HPDE6-E6E7 (cell line): ENCODE measurements at regions not wholly inside any gene's neighbourhood (a gene's known extent, or its start where the extent isn't known, plus 50 kb on each side); places are given as distances from the start of the nearest gene placed in this dataset.

Source experiments
- DNase-seq: peaks from one replicate; pipeline ENCODE4 v3.0.0; 2011; ENCODE audit warnings: missing footprints; ENCODE audit errors: extremely low spot score

DNA sequence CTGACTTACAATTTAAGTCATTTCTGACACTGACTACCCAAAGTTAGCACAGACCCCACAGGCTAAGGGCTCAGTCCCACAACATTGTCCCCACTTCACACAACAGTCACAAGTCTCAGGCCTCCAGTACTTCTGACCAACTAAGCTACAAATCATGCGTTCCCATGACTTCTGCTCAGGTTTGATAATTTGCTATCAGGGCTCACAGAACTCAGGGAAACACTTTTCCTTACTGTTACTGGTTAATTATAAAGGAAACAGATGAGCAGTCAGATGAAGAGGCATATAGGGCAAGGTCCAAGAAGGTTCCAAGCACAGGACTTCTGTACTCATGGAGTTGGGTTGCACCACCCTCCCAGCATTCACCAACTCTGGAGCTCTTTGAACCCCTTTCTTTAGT is 151.2 kb upstream of the TNR start:
- no peak for DNase-seq

GRCh38 chr1:175893192-175893591 is 149.8 kb upstream of the TNR start:
- DNase-seq, result no peak

DNA sequence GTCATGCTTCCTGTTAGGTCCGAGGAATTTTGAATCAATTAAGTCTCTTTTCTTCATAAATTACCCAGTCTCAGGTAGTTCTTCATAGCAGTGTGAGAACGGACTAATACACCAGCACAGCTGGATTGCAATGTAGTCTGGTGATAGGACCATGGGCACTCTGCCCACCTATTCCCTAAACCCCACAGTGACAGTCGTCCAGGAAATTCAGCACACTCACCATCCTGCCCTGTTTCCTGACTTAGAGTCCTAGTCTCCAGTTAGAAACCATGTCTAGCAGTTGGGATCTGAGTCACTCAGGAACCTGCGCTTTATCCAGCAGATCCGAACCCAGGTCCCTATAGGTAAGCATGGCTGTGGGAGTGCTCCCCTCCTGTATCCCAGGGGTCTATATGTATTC is 149.3 kb upstream of the TNR start:
- DNase-seq, result no peak

DNA sequence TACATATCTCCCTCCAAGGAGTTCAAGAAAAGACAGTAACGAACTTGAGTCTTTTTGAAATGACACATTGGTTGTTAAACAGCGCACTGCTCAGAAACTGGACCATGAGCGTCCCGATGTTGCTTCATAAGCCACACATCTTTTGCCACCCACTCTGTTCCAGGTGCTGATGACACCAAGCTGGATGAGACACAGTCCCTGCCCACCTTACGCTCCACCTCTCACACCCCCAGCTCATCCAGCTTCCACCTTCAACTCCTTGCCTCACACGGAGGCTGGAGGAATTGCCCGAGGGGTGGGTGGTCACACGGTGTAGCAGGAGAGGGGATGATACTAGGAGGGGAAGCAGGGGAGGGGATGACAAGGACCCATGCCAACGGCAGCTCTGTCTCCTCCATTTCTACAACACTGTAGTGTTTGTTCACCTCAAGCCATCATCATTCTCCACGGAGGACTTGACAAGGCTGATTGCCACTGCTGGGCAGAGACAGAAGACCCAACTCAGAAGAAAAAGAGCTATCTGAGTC is 148.5 kb upstream of the TNR start:
- DNase-seq, result no peak

GRCh38 chr1:175890958-175891357 is 147.6 kb upstream of the TNR start:
- no peak for DNase-seq

- DNase-seq, result no peak
Measured at GRCh38 chr1:175889848-175890247, 146.5 kb upstream of the TNR start.

GRCh38 chr1:175888996-175889395 is 145.6 kb upstream of the TNR start:
- no peak for DNase-seq

GRCh38 chr1:175887981-175888428 is 144.6 kb upstream of the TNR start:
- DNase-seq, result peak; percentile 68

GRCh38 chr1:175887521-175887920 is 144.1 kb upstream of the TNR start:
- DNase-seq, result no peak

DNA sequence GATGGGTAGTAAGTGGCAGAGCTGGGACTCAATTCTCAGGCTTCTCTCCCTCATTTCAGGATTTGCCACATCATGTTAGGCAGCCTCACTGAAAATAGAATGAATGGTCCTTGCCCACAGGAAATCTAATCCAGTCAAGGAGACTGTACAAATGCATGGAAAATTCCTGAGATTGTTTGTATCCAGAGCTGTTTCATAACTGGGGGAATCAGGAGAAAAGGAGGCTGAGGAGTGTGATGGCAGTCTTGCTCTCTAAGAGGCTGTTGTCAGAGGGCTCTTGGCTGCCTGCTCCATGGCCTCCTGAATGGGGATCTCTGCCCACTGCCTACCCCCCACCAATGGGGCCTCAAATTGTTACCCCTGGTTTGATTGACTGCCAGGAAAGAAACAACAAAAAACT is 141.9 kb upstream of the TNR start:
- DNase-seq, result no peak

GRCh38 chr1:175884369-175884768 is 141.0 kb upstream of the TNR start:
- no peak for DNase-seq

- DNase-seq, result no peak
Measured at GRCh38 chr1:175882192-175882591, 138.8 kb upstream of the TNR start.

DNA sequence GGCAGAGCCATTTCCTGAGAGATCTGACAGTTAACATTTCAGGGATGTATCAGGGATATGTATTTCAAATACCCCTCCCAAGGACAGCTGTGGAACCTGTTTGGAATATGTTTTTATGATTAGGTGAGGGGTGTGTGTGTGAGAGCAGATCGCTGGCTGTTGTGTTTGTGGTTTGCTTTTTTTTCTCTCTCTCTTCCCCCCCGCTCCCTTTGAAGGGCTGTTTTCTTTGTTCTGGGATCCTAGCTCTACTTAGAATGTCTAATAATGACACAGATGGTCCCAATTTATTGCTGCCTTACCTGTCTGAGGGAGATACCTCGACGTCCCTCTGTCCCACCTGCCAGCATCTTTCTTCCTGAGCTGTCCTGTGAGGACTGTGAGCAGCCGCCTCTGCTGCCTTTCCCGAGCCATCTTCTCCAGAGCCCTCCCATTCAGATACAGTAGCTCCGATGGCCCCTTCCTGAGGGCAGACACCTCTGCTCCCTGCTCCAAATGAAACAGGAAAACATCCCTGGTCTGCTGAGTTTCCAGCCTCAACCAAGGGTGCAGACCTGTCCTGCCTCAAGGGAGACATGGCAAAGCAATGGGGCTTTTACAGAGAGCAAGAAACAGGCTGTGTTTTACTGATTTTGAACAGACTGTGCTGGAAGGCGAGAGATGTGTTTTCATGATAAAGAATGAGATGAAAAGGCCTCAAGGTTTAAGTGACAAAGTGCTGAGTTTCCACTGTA is 138.0 kb upstream of the TNR start:
- DNase-seq, result no peak

DNA sequence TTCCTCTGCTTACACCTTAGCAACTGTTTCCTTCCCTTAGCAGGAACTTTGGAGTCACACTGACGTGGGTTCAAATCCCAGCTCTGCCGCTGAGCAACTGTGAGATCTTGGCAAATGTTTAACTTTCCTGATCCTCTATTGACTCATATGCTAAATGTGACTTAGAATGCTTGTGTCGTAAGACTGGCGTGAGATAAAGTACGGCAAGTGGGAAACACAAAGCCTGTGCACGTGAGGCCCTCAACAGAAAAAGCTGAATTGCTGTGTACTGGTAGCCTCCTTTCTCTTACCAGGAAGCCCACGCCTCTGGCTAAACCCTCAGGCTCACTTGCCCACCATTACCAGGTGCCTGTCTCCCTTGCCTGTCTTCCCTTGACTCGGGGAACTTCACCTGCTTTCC is 135.4 kb upstream of the TNR start:
- DNase-seq, result no peak

GRCh38 chr1:175877939-175878737 is 134.7 kb upstream of the TNR start:
- no peak for DNase-seq

GRCh38 chr1:175875556-175875955 is 132.2 kb upstream of the TNR start:
- DNase-seq, result no peak

GRCh38 chr1:175874081-175874480 is 130.7 kb upstream of the TNR start:
- DNase-seq, result no peak

GRCh38 chr1:175873290-175873935 is 130.0 kb upstream of the TNR start:
- no peak for DNase-seq

DNA sequence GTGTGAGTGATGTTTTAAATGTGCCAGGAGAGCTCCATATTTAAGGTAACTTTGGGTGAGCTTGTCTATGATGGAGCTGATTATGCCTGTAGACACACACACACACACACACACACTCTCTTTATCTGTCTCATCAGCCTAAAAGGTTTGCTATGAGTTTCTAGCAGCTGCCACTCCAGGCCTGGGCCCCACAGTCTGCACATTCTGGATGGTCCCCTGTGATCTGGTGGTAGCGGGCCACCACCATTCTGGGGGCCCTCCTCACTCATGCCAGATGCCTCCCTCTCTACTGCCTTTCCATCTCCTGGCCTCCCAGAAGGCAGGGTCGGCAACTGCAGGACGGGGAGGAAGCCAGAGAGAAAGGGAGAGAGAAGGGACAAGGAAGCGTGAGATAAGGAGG is 129.2 kb upstream of the TNR start:
- no peak for DNase-seq

GRCh38 chr1:175871647-175872046 is 128.3 kb upstream of the TNR start:
- DNase-seq, result no peak

DNA sequence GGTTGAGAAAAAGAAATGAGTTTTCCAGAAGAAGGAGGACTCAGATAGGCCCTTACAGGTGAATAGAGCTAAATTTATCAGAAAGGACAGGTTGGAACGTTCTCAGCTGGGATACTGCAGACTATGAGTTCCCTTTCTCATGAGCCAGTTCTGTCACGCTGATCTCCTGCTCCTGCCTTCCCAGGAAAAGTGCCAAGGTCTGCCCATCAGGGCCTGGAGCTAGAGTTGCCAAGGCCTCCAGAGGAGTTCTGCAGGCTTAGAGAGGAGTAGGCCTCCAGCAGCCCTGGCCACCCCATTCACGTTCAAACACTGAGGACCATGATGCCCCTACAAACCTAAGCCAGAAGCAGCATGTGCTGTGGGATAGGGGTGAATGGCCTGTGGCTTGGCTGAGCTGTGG is 126.8 kb upstream of the TNR start:
- no peak for DNase-seq

- DNase-seq, result no peak
Measured at GRCh38 chr1:175866776-175867175, 123.4 kb upstream of the TNR start.
